Naive B cell (primary cell): ENCODE measurements at regions not wholly inside any gene's neighbourhood (a gene's known extent, or its start where the extent isn't known, plus 50 kb on each side); places are given as distances from the start of the nearest gene placed in this dataset.
"Not testable (repeated sequence)": the region's sequence is repeated elsewhere in the genome, so short reads cannot be mapped to it uniquely, and the experiment has no call there.

Source experiments
- ATAC-seq, 2 donors: fragments of 150-1000 bp; cut with Tn5 transposase; 2 replicates each; pipeline ENCODE4 v1.10.0; 2021; ENCODE audit warnings: low read depth in 2 of 2, mild to moderate bottlenecking in 2 of 2, moderate library complexity in 2 of 2
- DNase-seq: peaks from one replicate; pipeline ENCODE4 v3.0.0; 2022
- H3K27ac Mint-ChIP-seq, 6 donors: one replicate each; pipeline ENCODE4 v1.8.0; 2020 to 2022; ENCODE audit warnings: mild to moderate bottlenecking in 6 of 6, mixed read lengths in 6 of 6, moderate library complexity in 5 of 6, inconsistent platforms in 2 of 6
- H3K27me3 Mint-ChIP-seq, 3 donors: one replicate each; pipeline ENCODE4 v1.8.0; 2021 to 2022; ENCODE audit warnings: mixed read lengths in 3 of 3, mild to moderate bottlenecking in 1 of 3
- H3K36me3 Mint-ChIP-seq, 2 donors: one replicate each; pipeline ENCODE4 v1.8.0; 2020 to 2022; ENCODE audit warnings: mixed read lengths in 2 of 2, inconsistent platforms in 1 of 2, mild to moderate bottlenecking in 1 of 2
- H3K4me1 Mint-ChIP-seq, 3 donors: one replicate each; pipeline ENCODE4 v1.8.0; 2020 to 2022; ENCODE audit warnings: mixed read lengths in 3 of 3, inconsistent platforms in 1 of 3, mild to moderate bottlenecking in 1 of 3, moderate library complexity in 1 of 3
- H3K4me3 Mint-ChIP-seq, 8 donors: one replicate each; pipeline ENCODE4 v1.8.0; 2020 to 2022; ENCODE audit warnings: mild to moderate bottlenecking in 8 of 8, mixed read lengths in 8 of 8, moderate library complexity in 8 of 8, inconsistent platforms in 2 of 8
- H3K9me3 Mint-ChIP-seq, 7 donors: one replicate each; pipeline ENCODE4 v1.8.0; 2020 to 2022; ENCODE audit warnings: mixed read lengths in 7 of 7, mild to moderate bottlenecking in 5 of 7, inconsistent platforms in 2 of 7, moderate library complexity in 1 of 7

- Mint-ChIP-seq H3K36me3 (no peaks in the 10 kb centered on the region), H3K9me3 (peaks cover 0 to 11% (median 5%) of the 10 kb centered on the region in 7 donors), H3K4me3 (no peak overlapping the region), H3K27me3 (peaks cover 26 to 45% (median 33%) of the 10 kb centered on the region in 3 donors), H3K4me1 (peaks cover 0 to 3% (median 0%) of the 10 kb centered on the region in 3 donors), H3K27ac (no peak overlapping the region)
- no peak for DNase-seq
- no peak for ATAC-seq
Observed at GRCh38 chr16:5225931-5226655, 128.5 kb upstream of the EEF2KMT start.

DNA sequence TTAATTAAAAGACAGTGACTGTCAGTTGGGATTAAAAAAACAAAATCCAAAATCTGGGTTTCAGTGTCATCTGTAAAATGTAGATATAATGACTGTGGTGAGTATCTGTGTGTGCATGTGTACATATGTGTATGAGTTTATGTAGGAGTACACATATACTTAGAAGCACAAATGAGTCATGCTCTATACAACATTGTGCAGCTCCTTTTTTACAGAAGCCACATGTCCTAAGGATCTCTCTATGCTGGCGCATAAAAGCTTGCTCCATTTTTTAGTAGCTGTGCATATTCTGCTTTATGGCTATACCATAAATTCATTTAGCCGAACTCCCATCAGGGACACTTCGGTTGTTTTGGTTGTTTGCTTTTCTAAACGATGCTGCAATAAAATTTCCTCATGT lies 125.2 kb upstream of the EEF2KMT start:
- H3K4me1 Mint-ChIP-seq = no peaks in the 10 kb centered on the region

DNA sequence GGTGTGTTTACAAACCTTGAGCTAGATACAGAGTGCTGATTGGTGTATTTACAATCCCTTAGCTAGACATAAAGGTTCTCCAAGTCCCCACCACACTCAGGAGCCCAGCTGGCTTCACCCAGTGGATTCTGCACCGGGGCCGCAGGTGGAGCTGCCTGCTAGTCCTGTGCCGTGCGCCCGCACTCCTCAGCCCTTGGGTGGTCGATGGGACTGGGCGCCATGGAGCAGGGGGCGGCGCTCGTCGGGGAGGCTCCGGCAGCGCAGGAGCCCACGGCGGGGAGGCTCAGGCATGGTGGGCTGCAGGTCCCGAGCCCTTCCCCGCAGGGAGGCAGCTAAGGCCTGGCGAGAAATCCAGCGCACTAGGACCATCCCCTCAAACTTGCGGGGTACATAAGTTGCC lies 124.2 kb upstream of the EEF2KMT start:
- not testable (repeated sequence) for H3K27ac Mint-ChIP-seq, DNase-seq, H3K4me1 Mint-ChIP-seq, ATAC-seq, H3K4me3 Mint-ChIP-seq, H3K36me3 Mint-ChIP-seq
- peaks cover 8 to 20% (median 14%) of the 10 kb centered on the region in 3 donors for H3K27me3 Mint-ChIP-seq
- peaks cover 0 to 14% (median 4%) of the 10 kb centered on the region in 7 donors for H3K9me3 Mint-ChIP-seq

More for the DNA sequence above, 125.2 kb upstream of the EEF2KMT start:
- Mint-ChIP-seq H3K27ac (no peak overlapping the region), H3K27me3 (peaks cover 14 to 26% (median 20%) of the 10 kb centered on the region in 3 donors), H3K4me3 (no peak overlapping the region), H3K36me3 (no peaks in the 10 kb centered on the region), H3K9me3 (peaks cover 0 to 12% (median 4%) of the 10 kb centered on the region in 7 donors)
- DNase-seq (no peak), ATAC-seq (no peak)

DNA sequence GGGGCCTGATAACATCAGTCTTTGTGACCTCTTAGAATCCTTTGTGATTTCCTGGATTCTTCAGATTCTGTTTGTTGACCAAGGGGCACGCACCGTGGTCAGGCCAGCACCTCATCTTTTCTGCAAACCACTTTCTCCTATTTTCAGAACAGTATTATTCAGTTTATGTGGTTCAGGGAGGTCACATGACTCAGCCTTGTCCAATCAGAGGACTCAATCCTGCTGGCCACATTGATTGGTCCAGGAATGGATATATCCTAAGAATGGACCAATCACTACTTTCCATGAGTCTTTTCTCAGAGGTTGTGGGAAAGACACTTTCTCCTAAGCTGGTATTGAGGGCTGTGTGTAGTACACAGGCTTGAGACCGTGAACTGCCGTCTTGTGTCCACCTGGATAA lies 123.1 kb upstream of the EEF2KMT start:
- Mint-ChIP-seq H3K9me3 (peaks cover 0 to 14% (median 4%) of the 10 kb centered on the region in 7 donors), H3K4me1 (no peaks in the 10 kb centered on the region), H3K4me3 (no peak overlapping the region), H3K27me3 (peaks cover 10 to 22% (median 20%) of the 10 kb centered on the region in 3 donors), H3K27ac (no peak overlapping the region), H3K36me3 (no peaks in the 10 kb centered on the region)
- no peak for ATAC-seq
- no peak for DNase-seq

DNA sequence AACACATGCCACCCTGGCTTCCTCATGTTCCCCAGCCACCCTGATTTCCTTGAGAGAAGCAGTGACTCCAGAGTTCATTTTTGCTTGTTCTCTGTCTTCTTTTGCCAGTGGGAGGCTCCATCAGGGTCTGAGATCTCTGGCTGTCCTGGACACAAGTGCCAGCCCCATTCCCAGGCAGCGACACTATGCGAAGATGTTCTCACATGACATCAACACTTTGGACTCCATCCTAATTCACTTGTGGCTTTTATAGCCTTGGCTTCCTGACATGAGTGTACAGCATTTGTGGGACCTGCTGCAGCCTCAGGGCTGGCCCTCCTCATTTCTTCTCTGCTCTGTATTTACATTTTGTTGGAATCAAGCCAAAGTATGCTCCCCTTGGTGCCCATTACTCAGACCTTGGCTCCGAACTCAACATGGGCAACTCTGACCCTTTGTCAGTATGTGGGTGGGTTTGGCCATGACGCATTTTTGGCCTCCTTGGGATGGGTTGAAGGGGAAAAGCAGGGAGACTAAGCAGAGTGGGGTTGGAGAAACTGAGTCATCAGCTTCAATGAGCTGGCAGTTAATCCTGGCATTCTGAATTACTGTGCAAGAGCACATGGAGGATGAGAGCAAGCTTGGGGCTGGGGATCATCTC lies 119.0 kb upstream of the EEF2KMT start:
- Mint-ChIP-seq H3K27me3 (peaks cover 27 to 40% (median 31%) of the 10 kb centered on the region in 3 donors), H3K4me3 (no peak overlapping the region), H3K36me3 (no peaks in the 10 kb centered on the region), H3K9me3 (peaks cover 0 to 18% (median 4%) of the 10 kb centered on the region in 7 donors), H3K27ac (no peak overlapping the region), H3K4me1 (no peaks in the 10 kb centered on the region)
- ATAC-seq (no peak), DNase-seq (no peak)

- H3K9me3 Mint-ChIP-seq = peaks cover 0 to 12% (median under 1%) of the 10 kb centered on the region in 7 donors
Observed at GRCh38 chr16:5215901-5216300, 118.3 kb upstream of the EEF2KMT start.

GRCh38 chr16:5214466-5214865 lies 116.9 kb upstream of the EEF2KMT start:
- no peak overlapping the region for H3K4me3 Mint-ChIP-seq
- H3K27ac Mint-ChIP-seq = peak overlapping the region in 1 of 6 donors; percentile 45
- H3K36me3 Mint-ChIP-seq = no peaks in the 10 kb centered on the region
- ATAC-seq = no peak
- no peak for DNase-seq
- peaks cover 22 to 49% (median 31%) of the 10 kb centered on the region in 3 donors for H3K27me3 Mint-ChIP-seq
- no peaks in the 10 kb centered on the region for H3K4me1 Mint-ChIP-seq
- peaks cover 0 to 11% (median 0%) of the 10 kb centered on the region in 7 donors for H3K9me3 Mint-ChIP-seq

More at GRCh38 chr16:5215901-5216300, 118.3 kb upstream of the EEF2KMT start:
- no peaks in the 10 kb centered on the region for H3K36me3 Mint-ChIP-seq
- H3K27me3 Mint-ChIP-seq = peaks cover 22 to 41% (median 31%) of the 10 kb centered on the region in 3 donors
- DNase-seq (no peak), ATAC-seq (no peak)
- no peaks in the 10 kb centered on the region for H3K4me1 Mint-ChIP-seq
- no peak overlapping the region for H3K27ac Mint-ChIP-seq
- no peak overlapping the region for H3K4me3 Mint-ChIP-seq

DNA sequence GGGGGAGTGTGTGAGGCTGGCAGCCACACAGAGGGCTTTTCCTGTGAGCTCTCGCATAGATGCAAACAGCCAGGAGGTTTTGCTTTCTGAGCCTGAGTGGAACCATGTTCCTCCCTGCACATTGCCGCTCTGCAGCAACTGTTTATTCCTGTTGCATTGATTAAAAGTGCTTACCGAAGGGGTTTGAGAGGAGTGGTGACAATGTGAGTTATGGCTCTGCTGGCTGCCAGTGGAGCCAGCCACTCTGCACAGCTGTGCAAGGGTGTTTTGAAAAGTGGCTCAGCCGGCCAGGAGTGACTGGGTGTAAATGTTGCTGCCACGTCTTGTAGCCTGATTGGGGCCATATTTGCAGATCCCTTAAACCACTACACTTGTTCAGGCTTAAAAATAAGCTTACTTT lies 114.9 kb upstream of the EEF2KMT start:
- not testable (repeated sequence) for ATAC-seq, H3K4me3 Mint-ChIP-seq, H3K27ac Mint-ChIP-seq, H3K36me3 Mint-ChIP-seq, H3K9me3 Mint-ChIP-seq, H3K4me1 Mint-ChIP-seq, DNase-seq
- peaks cover 16 to 49% (median 25%) of the 10 kb centered on the region in 3 donors for H3K27me3 Mint-ChIP-seq

GRCh38 chr16:5207862-5208498 lies 110.4 kb upstream of the EEF2KMT start:
- DNase-seq, H3K27ac Mint-ChIP-seq: not testable (repeated sequence)
- peaks cover 0 to 10% (median 2%) of the 10 kb centered on the region in 7 donors for H3K9me3 Mint-ChIP-seq

GRCh38 chr16:5207001-5207523 lies 109.5 kb upstream of the EEF2KMT start:
- Mint-ChIP-seq H3K27ac (no peak overlapping the region), H3K4me3 (no peak overlapping the region), H3K27me3 (peaks cover 3 to 15% (median 5%) of the 10 kb centered on the region in 3 donors), H3K4me1 (no peaks in the 10 kb centered on the region), H3K36me3 (no peaks in the 10 kb centered on the region), H3K9me3 (peaks cover 0 to 10% (median 2%) of the 10 kb centered on the region in 7 donors)
- DNase-seq (no peak), ATAC-seq (no peak)

More at GRCh38 chr16:5207862-5208498, 110.4 kb upstream of the EEF2KMT start:
- H3K4me3 Mint-ChIP-seq, H3K4me1 Mint-ChIP-seq, ATAC-seq, H3K36me3 Mint-ChIP-seq: not testable (repeated sequence)
- H3K27me3 Mint-ChIP-seq = peaks cover 5 to 20% (median 11%) of the 10 kb centered on the region in 3 donors

- Mint-ChIP-seq H3K4me1 (no peaks in the 10 kb centered on the region), H3K27me3 (peaks cover 0 to 9% (median 0%) of the 10 kb centered on the region in 3 donors), H3K36me3 (no peaks in the 10 kb centered on the region), H3K9me3 (peaks cover 0 to 10% (median 2%) of the 10 kb centered on the region in 7 donors), H3K27ac (no peak overlapping the region), H3K4me3 (no peak overlapping the region)
- no peak for ATAC-seq
- no peak for DNase-seq
Observed at GRCh38 chr16:5206331-5206990, 108.9 kb upstream of the EEF2KMT start.

- ATAC-seq (no peak), DNase-seq (no peak)
- H3K27ac Mint-ChIP-seq = no peak overlapping the region
- H3K9me3 Mint-ChIP-seq = peaks cover 0 to 10% (median 3%) of the 10 kb centered on the region in 7 donors
- no peaks in the 10 kb centered on the region for H3K36me3 Mint-ChIP-seq
- H3K4me3 Mint-ChIP-seq = no peak overlapping the region
- no peaks in the 10 kb centered on the region for H3K4me1 Mint-ChIP-seq
- H3K27me3 Mint-ChIP-seq = peaks cover 0 to 7% (median 0%) of the 10 kb centered on the region in 3 donors
Observed at GRCh38 chr16:5205361-5206040, 107.9 kb upstream of the EEF2KMT start.
